ENCODE measurements at regions not wholly inside any gene's neighbourhood (a gene's known extent, or its start where the extent isn't known, plus 50 kb on each side); places are given as distances from the start of the nearest gene placed in this dataset.

DNA sequence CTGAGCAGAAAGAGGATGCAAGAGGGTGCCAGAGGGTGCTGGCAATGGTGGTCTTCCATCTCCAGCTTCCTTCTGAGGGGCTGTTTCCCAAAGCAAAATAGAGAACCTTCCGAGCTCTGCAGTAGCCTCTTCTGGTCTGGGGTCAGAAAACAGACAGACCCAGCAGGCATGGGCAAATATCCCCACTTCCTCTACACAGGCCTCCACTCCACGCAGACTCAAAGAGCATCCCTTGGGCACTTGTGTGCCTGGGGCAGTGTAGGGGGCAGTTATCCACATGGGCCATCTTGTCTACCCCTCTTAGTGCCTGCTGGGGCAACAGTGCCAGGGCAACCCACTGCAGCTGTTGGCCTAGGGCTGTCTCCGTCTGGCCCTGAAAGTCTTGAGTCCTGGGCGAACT lies 231.9 kb downstream of the TTC8 start:
- no peak overlapping the region for H3K27ac ChIP-seq
- no peak overlapping the region for H3K4me3 ChIP-seq
- TF ChIP-seq, protein P1, sequence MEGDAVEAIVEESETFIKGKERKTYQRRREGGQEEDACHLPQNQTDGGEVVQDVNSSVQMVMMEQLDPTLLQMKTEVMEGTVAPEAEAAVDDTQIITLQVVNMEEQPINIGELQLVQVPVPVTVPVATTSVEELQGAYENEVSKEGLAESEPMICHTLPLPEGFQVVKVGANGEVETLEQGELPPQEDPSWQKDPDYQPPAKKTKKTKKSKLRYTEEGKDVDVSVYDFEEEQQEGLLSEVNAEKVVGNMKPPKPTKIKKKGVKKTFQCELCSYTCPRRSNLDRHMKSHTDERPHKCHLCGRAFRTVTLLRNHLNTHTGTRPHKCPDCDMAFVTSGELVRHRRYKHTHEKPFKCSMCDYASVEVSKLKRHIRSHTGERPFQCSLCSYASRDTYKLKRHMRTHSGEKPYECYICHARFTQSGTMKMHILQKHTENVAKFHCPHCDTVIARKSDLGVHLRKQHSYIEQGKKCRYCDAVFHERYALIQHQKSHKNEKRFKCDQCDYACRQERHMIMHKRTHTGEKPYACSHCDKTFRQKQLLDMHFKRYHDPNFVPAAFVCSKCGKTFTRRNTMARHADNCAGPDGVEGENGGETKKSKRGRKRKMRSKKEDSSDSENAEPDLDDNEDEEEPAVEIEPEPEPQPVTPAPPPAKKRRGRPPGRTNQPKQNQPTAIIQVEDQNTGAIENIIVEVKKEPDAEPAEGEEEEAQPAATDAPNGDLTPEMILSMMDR (IDR thresholded peaks at IDR 0.05), result no peak
- DNase-seq (ENCODE audit: low spot score), result no peak

DNA sequence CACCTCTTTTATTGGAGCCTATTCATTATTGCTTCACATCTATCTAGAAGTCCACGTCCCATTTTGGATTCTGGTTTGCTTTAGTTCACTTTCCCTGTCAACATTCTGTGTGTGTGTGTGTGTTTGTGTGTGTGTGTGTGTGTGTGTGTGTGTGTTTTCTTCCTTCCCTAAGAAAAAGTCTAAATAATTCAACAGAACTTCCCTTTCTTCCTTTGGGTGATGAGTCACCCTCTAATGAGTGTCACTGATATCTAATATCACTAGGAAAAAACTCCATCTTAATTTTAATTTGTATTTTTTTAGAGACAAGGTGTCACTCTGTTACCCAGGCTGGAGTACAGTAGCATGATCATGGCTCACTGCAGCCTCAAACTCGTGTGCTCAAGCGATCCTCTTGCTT lies 234.2 kb downstream of the TTC8 start:
- no peak for DNase-seq (ENCODE audit: low spot score)
- H3K4me3 ChIP-seq, result no peak overlapping the region
- TF ChIP-seq, protein P1 (IDR thresholded peaks at IDR 0.05), result no peak
- H3K27ac ChIP-seq, result no peak overlapping the region

DNA sequence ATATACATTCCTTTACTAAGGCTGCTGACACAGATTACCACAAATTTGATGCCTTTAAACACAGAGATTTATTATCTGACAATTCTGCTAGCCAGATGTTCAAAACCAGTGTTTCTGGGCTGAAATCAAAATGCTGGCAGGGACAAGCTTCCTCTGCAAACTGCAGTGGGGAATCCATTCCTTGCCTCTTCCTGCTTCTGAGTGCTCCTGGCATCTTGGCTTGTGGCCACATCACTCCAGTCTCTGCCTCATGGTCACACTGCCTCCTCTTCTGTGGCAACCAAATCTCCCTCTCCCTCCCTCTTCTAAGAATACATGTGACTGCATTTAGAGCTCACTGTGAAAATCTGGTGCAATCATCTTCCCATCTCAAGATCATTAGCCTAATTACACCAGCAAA lies 235.7 kb downstream of the TTC8 start:
- no peak for DNase-seq (ENCODE audit: low spot score)
- TF ChIP-seq, protein P1 (IDR thresholded peaks at IDR 0.05), result no peak
- Histone ChIP-seq H3K4me3 (no peak overlapping the region), H3K27ac (no peak overlapping the region)

DNA sequence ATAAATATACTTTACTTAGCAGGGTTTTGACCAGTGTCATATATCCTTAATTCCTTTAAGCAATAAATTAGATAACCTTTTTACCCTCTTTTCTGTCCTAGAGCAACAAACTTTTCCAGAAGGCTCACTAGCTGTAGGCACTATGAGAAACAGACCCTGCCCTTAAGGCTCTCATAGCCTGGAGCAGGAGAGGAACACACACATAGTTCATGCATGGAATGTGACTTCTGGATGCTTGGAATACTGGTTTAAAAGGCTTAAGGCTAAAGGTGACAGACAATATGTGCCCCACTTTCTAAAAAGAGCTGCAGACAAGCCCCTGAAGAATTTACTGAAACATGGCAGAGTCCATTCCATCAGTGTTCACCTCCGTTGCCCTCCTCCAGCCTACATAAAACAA lies 237.2 kb downstream of the TTC8 start:
- no peak for DNase-seq (ENCODE audit: low spot score)

DNA sequence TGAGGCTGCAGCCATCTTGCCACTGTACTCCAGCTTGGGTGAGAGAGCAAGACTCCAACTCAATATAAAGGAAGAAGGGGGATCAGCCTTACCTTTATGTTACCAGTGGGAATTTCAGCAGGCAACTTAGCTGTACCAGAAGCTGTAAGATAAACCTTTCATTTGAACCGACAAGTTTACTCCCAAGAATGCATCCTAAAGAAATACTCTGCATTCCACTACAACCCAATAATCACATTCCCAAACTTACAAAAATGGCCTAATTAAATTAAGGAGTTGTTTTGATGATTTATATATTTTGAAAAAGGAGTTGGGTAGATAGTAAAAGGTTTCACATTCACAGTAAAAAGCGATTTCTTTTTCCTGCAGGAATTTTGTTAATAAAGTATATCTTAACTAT lies 241.4 kb downstream of the TTC8 start:
- Histone ChIP-seq H3K4me3 (no peak overlapping the region), H3K27ac (no peak overlapping the region)
- no peak for DNase-seq (ENCODE audit: low spot score)
- TF ChIP-seq, protein P1 (IDR thresholded peaks at IDR 0.05), result no peak

More for the DNA sequence above, 237.2 kb downstream of the TTC8 start:
- H3K27ac ChIP-seq, result no peak overlapping the region
- TF ChIP-seq, protein P1 (IDR thresholded peaks at IDR 0.05), result no peak
- H3K4me3 ChIP-seq, result no peak overlapping the region

DNA sequence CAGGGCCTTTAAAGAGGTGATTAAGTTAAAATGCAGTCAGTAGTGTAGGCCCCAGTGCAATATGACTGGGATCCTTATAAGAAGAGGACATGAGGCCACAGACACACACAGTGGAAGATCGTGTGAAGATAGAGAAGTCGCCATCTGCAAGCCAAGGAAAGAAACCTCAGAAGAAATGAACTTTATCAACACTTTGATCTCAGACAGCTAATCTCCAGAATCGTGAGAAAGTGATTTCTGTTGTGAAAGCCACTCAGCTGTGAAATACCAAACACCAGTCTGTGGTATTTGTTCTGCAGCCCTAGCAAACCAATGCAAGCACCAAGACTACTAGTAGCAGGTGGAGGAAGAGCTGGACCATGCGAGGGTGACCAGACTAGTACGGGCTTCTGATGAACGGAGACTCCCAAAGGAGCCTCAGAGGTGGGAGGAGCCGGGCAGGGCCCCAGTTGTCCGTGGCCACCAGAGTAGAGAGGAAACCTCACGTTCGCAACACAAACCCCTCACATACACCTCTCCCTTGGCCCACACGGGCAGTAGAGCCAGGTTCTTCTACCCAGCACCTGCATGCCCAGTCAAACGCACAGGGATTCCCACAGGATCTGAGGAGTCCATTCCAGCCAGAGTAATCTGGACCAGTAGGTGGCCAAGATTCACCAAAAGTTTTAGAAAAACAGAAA lies 243.0 kb downstream of the TTC8 start:
- DNase-seq (ENCODE audit: low spot score), result no peak
- H3K27ac ChIP-seq, result no peak overlapping the region
- TF ChIP-seq, protein P1 (IDR thresholded peaks at IDR 0.05), result no peak
- H3K4me3 ChIP-seq, result no peak overlapping the region

DNA sequence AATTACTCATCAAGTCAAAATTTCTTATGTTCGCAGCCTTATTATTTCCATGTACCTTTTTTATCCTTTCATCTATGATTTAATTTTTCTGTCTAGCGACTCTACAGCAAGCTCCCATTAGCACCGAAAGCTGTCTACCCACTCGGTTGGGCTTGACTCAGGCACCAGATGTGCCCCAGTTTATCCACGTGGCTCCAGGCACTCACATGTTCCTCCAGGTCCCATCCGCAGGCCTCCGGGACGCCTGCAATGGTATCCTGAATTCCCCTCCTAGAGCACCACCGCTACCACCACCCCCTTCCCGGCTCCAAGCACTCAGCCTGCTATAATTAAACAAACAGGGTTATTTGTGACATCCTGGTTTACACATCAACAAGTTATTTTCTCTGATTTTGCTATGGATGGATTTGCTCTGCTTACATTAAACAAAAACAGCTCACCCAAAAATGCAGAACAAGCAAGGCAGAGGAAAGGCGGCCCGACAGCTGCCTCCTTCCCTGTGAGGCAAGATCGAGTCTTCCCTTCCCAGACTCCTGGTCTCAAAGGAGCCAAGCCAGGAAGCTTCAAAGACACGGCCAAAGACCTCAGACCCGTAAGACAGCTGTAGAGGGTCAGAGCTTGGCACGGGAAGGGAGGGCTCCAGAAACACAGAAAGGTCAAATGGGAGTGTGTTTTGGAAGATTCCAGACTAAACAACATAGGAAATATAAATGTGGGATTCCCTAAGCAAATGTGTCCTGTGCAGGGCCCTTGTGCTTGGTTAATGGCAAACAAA lies 253.8 kb downstream of the TTC8 start:
- DNase-seq (ENCODE audit: low spot score), result no peak
- TF ChIP-seq, protein P1 (IDR thresholded peaks at IDR 0.05), result no peak
- H3K27ac ChIP-seq, result no peak overlapping the region
- H3K4me3 ChIP-seq, result no peak overlapping the region
